Sigmoid colon (tissue), 6 donors: ENCODE measurements at regions not wholly inside any gene's neighbourhood (a gene's known extent, or its start where the extent isn't known, plus 50 kb on each side); places are given as distances from the start of the nearest gene placed in this dataset.

Source experiments
- DNase-seq: peaks from one replicate; pipeline ENCODE4 v3.0.0-alpha.2; 2019
- H3K27ac ChIP-seq, 4 donors: fragments of 200-600 bp; sonication (generic); one replicate each; pipeline ENCODE4 v1.5.1; 2016 to 2019; ENCODE audit warnings: mild to moderate bottlenecking in 1 of 4
- H3K27me3 ChIP-seq, 3 donors: fragments of 200-600 bp; sonication (generic); one replicate each; pipeline ENCODE4 v1.5.1; 2019; ENCODE audit warnings: mild to moderate bottlenecking in 1 of 3
- H3K36me3 ChIP-seq, 4 donors: fragments of 200-600 bp; sonication (generic); one replicate each; pipeline ENCODE4 v1.5.1; 2016 to 2019
- H3K4me1 ChIP-seq, 4 donors: fragments of 200-600 bp; sonication (generic); one replicate each; pipeline ENCODE4 v1.5.1; 2017 to 2019
- H3K4me3 ChIP-seq, 4 donors: fragments of 200-600 bp; sonication (generic); one replicate each; pipeline ENCODE4 v1.5.1; 2017 to 2019; ENCODE audit warnings: mild to moderate bottlenecking in 2 of 4, moderate library complexity in 1 of 4
- H3K9me3 ChIP-seq, 4 donors: fragments of 200-600 bp in 3 of 4; sonication (generic) in 3 of 4; one replicate each; pipeline versions ENCODE4 v1.5.1 to v1.6.1; 2013 to 2019
- CTCF ChIP-seq, 4 experiments: fragments of 450-650 bp in 3 of 4; fragments of 200-600 bp in 1 of 4; IDR thresholded peaks; one replicate each; pipeline ENCODE4 v1.5.1; 2016 to 2019; ENCODE audit warnings: antibody characterized with exemption in 4 of 4, mild to moderate bottlenecking in 3 of 4, moderate library complexity in 2 of 4
- EP300 ChIP-seq, 4 donors: sonication (generic); formaldehyde crosslinking; IDR thresholded peaks; one replicate each; pipeline ENCODE4 v1.6.1; 2017; ENCODE audit warnings: antibody characterized with exemption in 4 of 4
- POLR2A ChIP-seq, 2 donors: fragments of 450-650 bp; IDR thresholded peaks; one replicate each; pipeline ENCODE4 v1.6.1; 2016; ENCODE audit warnings: antibody characterized with exemption in 2 of 2, mild to moderate bottlenecking in 2 of 2, moderate library complexity in 2 of 2
- POLR2AphosphoS5 ChIP-seq, 4 donors: sonication (generic); formaldehyde crosslinking; IDR thresholded peaks; one replicate each; pipeline ENCODE4 v1.6.1; 2017; ENCODE audit warnings: antibody characterized with exemption in 4 of 4
- WGBS, 2 donors: extraction: QIAGEN DNeasy Blood & Tissue Kit; methylation state at CpG; one replicate each; pipeline ENCODE4 v1.1.7; 2013; 5-methylcytosine and 5-hydroxymethylcytosine counted together
- intact Hi-C: fragments of 100-400 bp; cut with DNase I; formaldehyde crosslinking; loops from one replicate; pipeline ENCODE4 v1.15.1; 2023
- donor health status: healthy with polysubstance abuse.
- donor health status: healthy.

GRCh38 chr7:112892263-112892662 is 102.1 kb upstream of the TMEM168 start:
- Histone ChIP-seq H3K27ac (no peak overlapping the region), H3K4me1 (peaks cover 0 to 20% (median 13%) of the 10 kb centered on the region in 4 donors), H3K4me3 (no peak overlapping the region), H3K9me3 (no peaks in the 10 kb centered on the region), H3K27me3 (no peaks in the 10 kb centered on the region), H3K36me3 (peaks cover 0 to 20% (median 0%) of the 10 kb centered on the region in 4 donors)
- intact Hi-C loops = no loop called here
- no peak for DNase-seq
- TF ChIP-seq POLR2A (IDR thresholded peaks at IDR 0.05) (no peak), POLR2AphosphoS5 (IDR thresholded peaks at IDR 0.05) (no peak), CTCF (IDR thresholded peaks at IDR 0.05) (no peak), EP300 (IDR thresholded peaks at IDR 0.05) (no peak)
- 83 to 93% methylated on average over 2 of the region's 2 CpGs for WGBS, 2 donors

DNA sequence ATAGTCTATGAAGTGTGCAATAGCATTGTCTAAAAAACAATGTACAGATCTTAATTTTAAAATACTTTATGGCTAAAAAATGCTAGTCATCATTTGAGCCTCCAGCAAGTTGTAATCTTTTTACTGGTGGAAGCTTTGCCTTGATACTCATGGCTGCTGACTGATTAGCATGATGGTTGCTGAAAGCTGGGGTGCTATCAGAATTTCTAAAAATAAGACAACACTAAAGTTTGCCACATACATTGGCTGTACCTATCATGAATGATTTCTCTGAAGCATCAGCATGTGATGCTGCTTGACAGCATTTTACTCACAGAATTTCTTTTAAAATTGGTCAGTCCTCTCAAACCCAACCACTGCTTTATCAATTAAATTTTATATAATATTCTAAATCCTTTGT is 101.5 kb upstream of the TMEM168 start:
- no peak overlapping the region for H3K4me3 ChIP-seq
- no peaks in the 10 kb centered on the region for H3K27me3 ChIP-seq
- H3K4me1 ChIP-seq = peaks cover 0 to 21% (median 14%) of the 10 kb centered on the region in 4 donors
- no peak for DNase-seq
- no peak overlapping the region for H3K27ac ChIP-seq
- intact Hi-C loops = no loop called here
- no peaks in the 10 kb centered on the region for H3K9me3 ChIP-seq
- TF ChIP-seq POLR2A (IDR thresholded peaks at IDR 0.05) (no peak), POLR2AphosphoS5 (IDR thresholded peaks at IDR 0.05) (no peak), CTCF (IDR thresholded peaks at IDR 0.05) (no peak), EP300 (IDR thresholded peaks at IDR 0.05) (no peak)
- peaks cover 0 to 20% (median 0%) of the 10 kb centered on the region in 4 donors for H3K36me3 ChIP-seq

- no peak for DNase-seq
- no peak overlapping the region for H3K4me3 ChIP-seq
- intact Hi-C loops = no loop called here
- H3K9me3 ChIP-seq = no peaks in the 10 kb centered on the region
- WGBS, 2 donors = 88 to 95% methylated on average over 6 of the region's 6 CpGs
- peaks cover 0 to 29% (median 24%) of the 10 kb centered on the region in 4 donors for H3K4me1 ChIP-seq
- no peak overlapping the region for H3K27ac ChIP-seq
- peaks cover 0 to 20% (median 0%) of the 10 kb centered on the region in 4 donors for H3K36me3 ChIP-seq
- TF ChIP-seq CTCF (IDR thresholded peaks at IDR 0.05) (no peak), POLR2A (IDR thresholded peaks at IDR 0.05) (no peak), EP300 (IDR thresholded peaks at IDR 0.05) (no peak), POLR2AphosphoS5 (IDR thresholded peaks at IDR 0.05) (no peak)
- H3K27me3 ChIP-seq = no peaks in the 10 kb centered on the region
Measured at GRCh38 chr7:112889834-112890438, 99.7 kb upstream of the TMEM168 start.

DNA sequence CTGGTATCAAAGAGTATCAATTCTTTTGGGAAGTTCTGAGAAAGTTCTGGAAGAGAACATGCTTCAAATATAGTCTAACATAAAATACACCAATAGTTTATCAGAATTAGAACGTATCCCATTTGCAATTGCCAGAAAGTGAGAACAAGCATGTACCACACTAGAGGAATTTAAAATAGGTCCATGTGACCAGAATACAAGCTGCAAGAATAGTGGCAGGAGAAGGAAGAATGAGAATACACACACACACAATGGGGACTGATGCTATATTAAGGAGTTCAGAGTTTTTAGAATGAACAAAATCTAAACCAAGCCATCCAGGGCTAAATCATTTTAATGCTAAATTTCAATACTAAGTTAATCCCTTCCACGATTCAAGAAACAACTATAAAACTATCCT is 99.1 kb upstream of the TMEM168 start:
- TF ChIP-seq POLR2AphosphoS5 (IDR thresholded peaks at IDR 0.05) = no peak
- TF ChIP-seq CTCF (IDR thresholded peaks at IDR 0.05) = no peak
- TF ChIP-seq EP300 (IDR thresholded peaks at IDR 0.05) = no peak
- TF ChIP-seq POLR2A (IDR thresholded peaks at IDR 0.05) = no peak
- no peak overlapping the region for H3K4me3 ChIP-seq
- H3K9me3 ChIP-seq = no peaks in the 10 kb centered on the region
- peaks cover 0 to 13% (median 0%) of the 10 kb centered on the region in 4 donors for H3K36me3 ChIP-seq
- H3K27ac ChIP-seq = no peak overlapping the region
- whole genome bisulfite sequencing, 2 donors = 85 to 92% methylated on average over 2 of the region's 2 CpGs
- peaks cover 0 to 29% (median 24%) of the 10 kb centered on the region in 4 donors for H3K4me1 ChIP-seq
- no peak for DNase-seq
- H3K27me3 ChIP-seq = no peaks in the 10 kb centered on the region
- intact Hi-C loops = no loop called here

GRCh38 chr7:112888781-112889180 is 98.6 kb upstream of the TMEM168 start:
- no peaks in the 10 kb centered on the region for H3K27me3 ChIP-seq
- H3K27ac ChIP-seq = no peak overlapping the region
- no peak for TF ChIP-seq CTCF (IDR thresholded peaks at IDR 0.05)
- TF ChIP-seq POLR2A (IDR thresholded peaks at IDR 0.05) = no peak
- TF ChIP-seq EP300 (IDR thresholded peaks at IDR 0.05) = no peak
- no peak for TF ChIP-seq POLR2AphosphoS5 (IDR thresholded peaks at IDR 0.05)
- no peak overlapping the region for H3K4me3 ChIP-seq
- intact Hi-C loops = no loop called here
- no peaks in the 10 kb centered on the region for H3K9me3 ChIP-seq
- peaks cover 0 to 29% (median 24%) of the 10 kb centered on the region in 4 donors for H3K4me1 ChIP-seq
- peaks cover 0 to 10% (median 0%) of the 10 kb centered on the region in 4 donors for H3K36me3 ChIP-seq
- 90 to 95% methylated on average over 1 of the region's 1 CpG for WGBS, 2 donors
- no peak for DNase-seq
